A549 (cell line): ENCODE measurements at regions not wholly inside any gene's neighbourhood (a gene's known extent, or its start where the extent isn't known, plus 50 kb on each side); places are given as distances from the start of the nearest gene placed in this dataset.

Experiments used
- BCL3 ChIP-seq: fragments of >200 bp; sonication (Bioruptor Twin); formaldehyde crosslinking; IDR thresholded peaks from 3 replicates; pipeline ENCODE4 v1.6.1; 2016
- CBX8 ChIP-seq: fragments of 200-600 bp; sonication (generic); IDR thresholded peaks from 2 replicates; pipeline ENCODE4 v1.6.1; 2016
- CTCF ChIP-seq: fragments of >200 bp; sonication (Bioruptor Twin); formaldehyde crosslinking; IDR thresholded peaks from 3 replicates; pipeline ENCODE4 v1.5.1; 2016
- ELK1 ChIP-seq: fragments of 150-350 bp; IDR thresholded peaks from 2 replicates; pipeline ENCODE4 v1.6.1; 2014; ENCODE audit warnings: low read depth, mild to moderate bottlenecking, low read length
- HMGXB4 ChIP-seq: fragments of 250-450 bp; sonication (Bioruptor Pico); IDR thresholded peaks from 2 replicates; pipeline ENCODE4 v1.5.0; 2021; ENCODE audit warnings: mild to moderate bottlenecking, moderate library complexity, borderline replicate concordance
- POLR2A ChIP-seq: IDR thresholded peaks from 2 replicates; pipeline ENCODE4 v1.6.1; 2012; ENCODE audit warnings: mild to moderate bottlenecking, low read length
- RCOR1 ChIP-seq: fragments of 150-350 bp; IDR thresholded peaks from 2 replicates; pipeline ENCODE4 v1.6.1; 2014; ENCODE audit warnings: antibody characterized with exemption, low read length, low read depth
- RNF2 ChIP-seq: fragments of 200-600 bp; sonication (generic); IDR thresholded peaks from 2 replicates; pipeline ENCODE4 v1.6.1; 2016; ENCODE audit warnings: low read depth, mild to moderate bottlenecking, antibody characterized with exemption, moderate library complexity, borderline replicate concordance
- TP53 ChIP-seq: fragments of 250-450 bp; sonication (Bioruptor Pico); IDR thresholded peaks from 2 replicates; pipeline ENCODE4 v1.5.0; 2021; ENCODE audit warnings: mild to moderate bottlenecking, moderate library complexity
- TF ChIP-seq, protein P1 (sequence below): fragments of 450-650 bp; IDR thresholded peaks from 2 replicates; pipeline ENCODE4 v1.6.1; 2014; ENCODE audit warnings: antibody characterized with exemption

- TF ChIP-seq RNF2 (no peak), CTCF (no peak), BCL3 (no peak), HMGXB4 (CRISPR knock-in tag) (no peak), TP53 (no peak), ELK1 (no peak), POLR2A (no peak), RCOR1 (no peak), CBX8 (no peak)
- TF ChIP-seq, protein P1, sequence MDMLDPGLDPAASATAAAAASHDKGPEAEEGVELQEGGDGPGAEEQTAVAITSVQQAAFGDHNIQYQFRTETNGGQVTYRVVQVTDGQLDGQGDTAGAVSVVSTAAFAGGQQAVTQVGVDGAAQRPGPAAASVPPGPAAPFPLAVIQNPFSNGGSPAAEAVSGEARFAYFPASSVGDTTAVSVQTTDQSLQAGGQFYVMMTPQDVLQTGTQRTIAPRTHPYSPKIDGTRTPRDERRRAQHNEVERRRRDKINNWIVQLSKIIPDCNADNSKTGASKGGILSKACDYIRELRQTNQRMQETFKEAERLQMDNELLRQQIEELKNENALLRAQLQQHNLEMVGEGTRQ, result no peak
Observed at GRCh38 chr18:55047546-55047945, 88.3 kb upstream of the CCDC68 start.
